ENCODE measurements at regions not wholly inside any gene's neighbourhood (a gene's known extent, or its start where the extent isn't known, plus 50 kb on each side); places are given as distances from the start of the nearest gene placed in this dataset.

DNA sequence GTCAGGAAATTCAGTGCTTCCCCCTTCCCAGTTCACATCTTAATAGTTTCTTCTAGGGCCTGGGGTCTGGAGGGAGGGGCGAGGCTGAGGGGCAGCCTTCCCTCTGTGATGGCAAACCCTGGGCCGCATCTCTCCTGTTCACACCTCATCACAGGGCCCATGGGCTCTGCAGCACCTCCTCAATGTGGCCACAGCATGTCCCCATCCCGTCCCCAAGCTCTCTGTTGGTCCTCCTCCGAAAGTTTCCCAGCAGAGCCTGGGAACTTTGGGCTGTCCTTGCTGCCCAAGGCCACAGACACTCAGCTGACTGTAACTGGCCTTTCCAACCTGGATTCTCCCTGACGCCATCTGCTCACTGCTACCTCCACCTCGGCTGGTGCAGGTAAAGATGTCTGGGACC lies 112.7 kb upstream of the PTPRM start:
- no peak for TF ChIP-seq CTCF (IDR thresholded peaks at IDR 0.05; ENCODE audit: low read depth, low read length, poor library complexity, severe bottlenecking)
- no peak for TF ChIP-seq EZH2phosphoT487 (IDR thresholded peaks at IDR 0.05; ENCODE audit: borderline replicate concordance, low read length)
